ENCODE measurements at regions not wholly inside any gene's neighbourhood (a gene's known extent, or its start where the extent isn't known, plus 50 kb on each side); places are given as distances from the start of the nearest gene placed in this dataset.
A peak's percentile ranks its signal among the peaks of the same experiment; 100 is the strongest.
"Not testable (repeated sequence)": the region's sequence is repeated elsewhere in the genome, so short reads cannot be mapped to it uniquely, and the experiment has no call there.

GRCh38 chr6:135644394-135644793, 146.9 kb upstream of the AHI1 start:
- no peak for DNase-seq (ENCODE audit: extremely low read depth, low read depth, low spot score)

DNA sequence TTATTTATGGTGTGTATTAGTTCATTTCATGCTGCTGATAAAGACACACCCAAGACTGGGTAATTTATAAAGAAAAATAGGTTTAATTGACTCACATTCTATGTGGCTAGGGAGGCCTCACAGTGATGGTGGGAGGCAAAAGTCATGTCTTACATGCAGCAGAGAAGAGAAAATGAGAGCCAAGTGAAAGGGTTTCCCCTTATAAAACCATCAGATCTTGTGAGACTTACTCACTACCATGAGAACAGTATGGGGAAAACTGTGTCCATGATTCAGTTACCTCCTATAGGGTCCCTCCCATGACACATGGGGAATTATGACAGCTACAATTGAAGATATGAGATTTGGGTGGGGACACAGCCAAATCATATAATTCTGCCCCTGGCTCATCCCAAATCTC, 150.0 kb upstream of the AHI1 start:
- DNase-seq (ENCODE audit: extremely low read depth, low read depth, low spot score): no peak

DNA sequence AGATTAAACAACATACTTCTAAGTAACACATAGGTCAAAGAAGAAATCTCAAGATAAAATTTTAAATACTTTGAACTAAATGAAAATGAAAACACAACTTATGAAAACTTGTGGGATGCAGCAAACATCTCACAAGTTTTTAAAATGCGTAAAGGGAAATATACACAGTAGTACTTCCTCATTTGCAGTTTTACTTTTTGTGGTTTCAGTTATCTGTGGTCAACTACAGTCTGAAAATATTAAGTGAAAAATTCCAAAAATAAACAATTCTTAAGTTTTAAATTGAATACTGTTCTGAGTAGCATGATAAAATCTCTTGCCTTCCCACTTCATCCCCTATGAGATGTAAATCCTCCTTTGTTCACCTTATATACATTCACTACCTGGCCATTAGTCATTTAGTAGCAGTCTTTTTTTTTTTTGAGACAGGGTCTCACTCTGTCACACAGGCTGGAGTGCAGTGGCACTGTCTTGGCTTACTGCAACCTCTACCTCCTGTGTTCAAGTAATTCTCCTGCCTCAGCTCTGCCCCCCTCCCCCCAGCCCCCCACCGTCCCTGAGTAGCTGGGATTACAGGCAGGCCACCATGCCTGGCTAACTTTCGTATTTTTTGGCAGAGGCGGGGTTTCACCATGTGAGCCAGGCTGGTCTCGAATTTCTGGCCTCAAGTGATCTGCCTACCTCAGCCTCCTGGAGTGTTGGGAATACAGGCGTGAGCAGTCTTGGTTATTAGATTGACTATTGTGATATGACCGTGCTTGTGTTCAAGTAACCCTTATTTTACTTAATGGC, 154.6 kb upstream of the AHI1 start:
- DNase-seq (ENCODE audit: extremely low read depth, low read depth, low spot score): no peak

DNA sequence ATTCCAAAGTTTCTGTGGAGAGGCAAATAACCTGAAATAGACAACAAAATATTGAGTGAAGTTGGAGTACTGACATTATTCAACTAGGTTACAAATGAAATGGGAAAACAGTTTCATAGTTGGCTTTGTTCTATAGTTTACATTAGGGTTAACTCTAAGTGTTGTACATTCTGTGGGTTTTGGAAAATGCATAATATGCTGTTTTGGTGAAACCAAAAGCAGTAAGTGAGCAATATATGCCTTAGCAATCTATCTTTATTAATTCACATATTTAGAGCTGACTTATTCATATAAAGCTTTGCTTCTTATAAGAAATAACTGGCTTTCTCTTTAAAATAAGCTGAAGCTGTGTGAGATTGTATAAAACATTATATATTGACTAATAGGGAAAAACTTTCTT, 157.5 kb upstream of the AHI1 start:
- DNase-seq (ENCODE audit: extremely low read depth, low read depth, low spot score): no peak

DNA sequence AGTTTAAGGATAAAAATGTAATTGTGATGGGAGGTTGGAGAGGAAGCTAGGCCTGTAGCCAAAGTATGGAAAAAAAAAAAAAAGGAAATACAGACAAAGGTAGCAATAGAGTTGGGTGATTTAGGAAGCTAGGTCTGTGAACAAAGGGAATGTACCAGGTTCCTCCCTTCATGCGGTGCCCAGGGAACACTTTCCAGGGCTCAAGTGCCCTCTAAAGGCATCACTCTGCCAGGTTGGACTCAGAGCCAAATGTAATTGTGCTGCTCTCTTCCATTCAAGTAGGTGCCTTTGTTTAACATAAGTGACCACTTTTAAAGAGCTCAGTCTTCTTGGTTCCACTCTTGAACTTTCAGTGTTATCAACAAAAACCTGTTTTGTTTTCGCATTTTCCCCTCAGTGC, 159.7 kb upstream of the AHI1 start:
- no peak for DNase-seq (ENCODE audit: extremely low read depth, low read depth, low spot score)

DNA sequence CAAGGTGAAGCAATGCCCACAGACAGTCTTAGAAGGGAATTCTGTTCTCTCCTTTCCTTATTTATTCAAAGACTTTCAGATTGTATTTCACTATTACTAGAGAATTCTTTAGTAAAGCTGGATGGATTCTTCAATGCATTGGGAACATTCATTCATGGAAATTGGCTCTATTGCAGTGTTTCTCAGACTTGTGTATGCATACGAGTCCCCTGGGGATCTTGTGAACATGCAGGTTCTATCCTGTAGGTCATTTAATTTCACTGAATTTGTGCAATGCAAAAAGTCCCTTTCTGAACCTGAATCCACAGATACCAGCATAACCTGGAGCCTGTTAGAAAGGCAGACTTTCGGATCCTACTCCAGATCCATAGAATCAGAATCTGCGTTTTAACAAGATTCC, 160.9 kb upstream of the AHI1 start:
- DNase-seq (ENCODE audit: extremely low read depth, low read depth, low spot score): no peak

GRCh38 chr6:135658916-135659315, 161.4 kb upstream of the AHI1 start:
- no peak for DNase-seq (ENCODE audit: extremely low read depth, low read depth, low spot score)

DNA sequence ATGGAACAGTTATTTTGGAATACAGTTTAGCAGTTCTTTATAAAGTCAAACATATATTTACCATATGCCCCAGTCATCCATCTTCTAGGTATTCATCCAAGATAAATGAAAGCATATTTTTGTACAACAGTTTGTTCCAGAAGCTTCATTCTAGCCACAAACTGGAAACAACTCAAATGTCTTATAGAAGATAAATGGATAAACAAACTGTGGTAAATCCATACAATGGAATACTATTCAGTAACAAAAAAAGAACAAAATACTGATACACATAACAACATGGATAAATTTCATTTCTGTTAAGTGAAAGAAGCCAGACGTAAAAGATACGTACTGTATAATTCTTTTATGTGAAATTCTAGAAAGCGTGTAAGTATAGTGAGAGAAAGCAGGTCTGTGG, 167.0 kb upstream of the AHI1 start:
- no peak for DNase-seq (ENCODE audit: extremely low read depth, low read depth, low spot score)

GRCh38 chr6:135665935-135666334, 168.4 kb upstream of the AHI1 start:
- DNase-seq (ENCODE audit: extremely low read depth, low read depth, low spot score): no peak

GRCh38 chr6:135667691-135668455, 170.3 kb upstream of the AHI1 start:
- DNase-seq (ENCODE audit: extremely low read depth, low read depth, low spot score): peak; percentile 7

GRCh38 chr6:135672256-135672655, 174.7 kb upstream of the AHI1 start:
- no peak for DNase-seq (ENCODE audit: extremely low read depth, low read depth, low spot score)

GRCh38 chr6:135673501-135674309, 176.2 kb upstream of the AHI1 start:
- DNase-seq (ENCODE audit: extremely low read depth, low read depth, low spot score): no peak

DNA sequence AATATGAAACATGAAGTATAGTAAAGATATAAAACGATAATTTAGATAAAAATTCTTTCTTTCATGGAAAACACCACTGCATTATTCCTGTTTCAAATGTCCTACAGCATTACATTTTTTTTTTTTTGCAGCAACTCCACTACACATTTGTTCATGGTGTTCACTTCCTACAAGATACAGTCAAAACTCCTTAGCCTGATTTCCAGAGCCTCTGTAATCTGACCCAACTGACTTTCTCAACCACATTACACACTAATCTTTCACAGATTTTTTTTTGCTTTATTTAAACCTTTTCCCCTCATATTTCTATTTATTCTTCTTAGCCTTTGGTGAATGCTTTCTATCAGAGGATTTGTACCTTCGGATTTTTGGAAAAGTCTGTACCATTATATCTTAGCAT, 176.5 kb upstream of the PDE7B start:
- DNase-seq (ENCODE audit: extremely low read depth, low read depth, low spot score): no peak

GRCh38 chr6:135675862-135676261, 175.6 kb upstream of the PDE7B start:
- DNase-seq (ENCODE audit: extremely low read depth, low read depth, low spot score): peak; percentile 37

- DNase-seq (ENCODE audit: extremely low read depth, low read depth, low spot score): no peak
Measured at GRCh38 chr6:135680964-135681913, 170.3 kb upstream of the PDE7B start.

DNA sequence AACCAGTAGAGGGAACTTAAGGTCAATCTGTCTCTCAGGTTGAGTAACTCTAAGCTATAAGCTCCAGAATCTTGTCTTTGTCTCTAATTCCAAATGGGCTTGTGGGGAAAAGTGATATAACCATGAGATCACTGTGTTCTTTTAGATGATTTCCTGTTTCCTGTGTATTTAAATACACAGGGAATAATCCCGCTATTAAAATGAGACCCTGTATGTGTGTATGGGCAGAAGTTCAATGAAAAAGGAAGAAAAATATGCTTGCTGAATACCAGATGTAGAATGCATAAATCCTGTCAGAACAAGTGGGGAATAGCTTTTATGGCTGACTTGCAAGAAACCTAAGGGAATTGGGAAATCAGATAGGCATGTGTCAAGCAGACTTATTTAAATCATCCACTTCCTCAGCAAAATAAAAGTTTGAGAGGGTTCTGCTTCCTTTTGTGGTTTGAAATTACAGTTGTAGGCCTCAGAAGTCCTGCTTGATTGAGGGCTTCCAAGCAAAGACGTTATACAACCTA, 164.7 kb upstream of the PDE7B start:
- DNase-seq (ENCODE audit: extremely low read depth, low read depth, low spot score): no peak

DNA sequence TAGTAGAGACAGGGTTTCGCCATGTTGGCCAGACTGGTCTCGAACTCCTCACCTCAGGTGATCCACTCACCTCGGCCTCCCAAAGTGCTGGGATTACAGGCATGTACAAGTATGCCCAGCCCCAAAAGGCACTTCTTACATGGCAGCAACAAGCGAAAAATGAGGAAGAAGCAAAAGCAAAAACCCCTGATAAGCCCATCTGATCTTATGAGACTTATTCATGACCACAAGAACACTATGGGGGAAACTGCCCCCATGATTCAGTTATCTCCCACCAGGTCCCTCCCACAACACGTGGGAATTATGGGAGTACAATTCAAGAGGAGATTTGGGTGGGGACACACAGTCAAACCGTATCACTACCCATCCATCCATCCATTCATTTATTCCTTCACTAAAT, 163.0 kb upstream of the PDE7B start:
- not testable (repeated sequence) for DNase-seq (ENCODE audit: extremely low read depth, low read depth, low spot score)

DNA sequence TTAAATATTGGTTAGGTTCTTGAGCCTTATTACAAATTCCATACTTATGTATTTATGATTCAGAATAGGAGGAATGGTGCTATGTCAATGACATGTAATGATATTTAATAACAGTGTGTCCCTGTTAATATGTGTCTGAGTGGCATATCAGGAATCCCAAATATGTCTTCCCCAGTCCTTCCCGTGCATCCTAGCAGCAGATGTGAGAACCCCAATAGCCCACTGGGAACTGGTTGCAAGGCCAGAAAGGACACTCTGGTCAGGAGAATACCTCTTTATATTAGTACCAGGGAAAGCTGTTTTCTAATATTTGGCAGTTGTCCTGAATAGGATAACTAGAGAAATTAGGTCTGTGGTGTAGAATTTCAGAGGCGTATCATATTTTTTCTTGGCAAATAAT, 159.1 kb upstream of the PDE7B start:
- no peak for DNase-seq (ENCODE audit: extremely low read depth, low read depth, low spot score)

GRCh38 chr6:135693811-135694370, 157.6 kb upstream of the PDE7B start:
- no peak for DNase-seq (ENCODE audit: extremely low read depth, low read depth, low spot score)

DNA sequence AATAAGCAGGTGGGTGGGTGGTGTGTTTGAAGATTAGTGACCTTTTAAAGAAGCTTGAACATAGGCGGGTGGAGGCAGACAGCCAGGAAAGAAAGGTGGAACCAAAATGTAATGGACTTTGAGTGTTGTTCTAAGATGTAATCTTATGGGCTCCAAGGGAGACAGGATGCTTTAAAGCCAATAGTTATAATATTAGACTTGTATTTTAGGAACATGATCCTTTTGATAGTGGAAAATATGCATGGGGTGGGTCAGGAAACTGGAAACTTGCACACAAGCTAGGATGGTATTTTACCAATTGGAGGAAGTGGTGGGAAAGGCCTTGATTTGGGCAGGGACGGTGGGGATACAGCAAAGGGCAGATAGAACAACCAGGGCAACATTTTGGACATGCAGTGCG, 151.8 kb upstream of the PDE7B start:
- no peak for DNase-seq (ENCODE audit: extremely low read depth, low read depth, low spot score)
